B cell (primary cell): ENCODE measurements at regions not wholly inside any gene's neighbourhood (a gene's known extent, or its start where the extent isn't known, plus 50 kb on each side); places are given as distances from the start of the nearest gene placed in this dataset.

Experiments used
- ATAC-seq: fragments of 200-7000 bp; cut with Tn5 transposase; one replicate; pipeline ENCODE4 v1.10.0; 2021; ENCODE audit warnings: low read depth, mild to moderate bottlenecking, moderate number of reproducible peaks, moderate library complexity
- CTCF ChIA-PET: fragments of 350-600 bp; sonication (Branson Sonifier 250); formaldehyde crosslinking; loops from one replicate; lab custom pipeline; 2021; ENCODE audit warnings: antibody characterized with exemption, inconsistent platforms; lab: Charles Lee
- POLR2A ChIA-PET: fragments of 350-600 bp; sonication (Branson Sonifier 250); formaldehyde crosslinking; loops from one replicate; lab custom pipeline; 2021; ENCODE audit warnings: antibody characterized with exemption; lab: Charles Lee
- DNase-seq: peaks from one replicate; pipeline ENCODE4 v3.0.0; 2013
- H2AFZ ChIP-seq: 2 replicates; pipeline ENCODE4 v1.6.1; 2012; ENCODE audit warnings: mild to moderate bottlenecking, low read depth, low read length; ENCODE audit not compliant: insufficient read depth, poor library complexity, severe bottlenecking
- H3K27ac ChIP-seq, 2 donors: 1 replicate in 1 of 2; 2 replicates in 1 of 2; pipeline ENCODE4 v1.5.1; 2012 to 2013; ENCODE audit warnings: low read length in 2 of 2, mild to moderate bottlenecking in 2 of 2, moderate library complexity in 1 of 2
- H3K27me3 ChIP-seq, 4 experiments: fragments of 200-600 bp in 1 of 4; sonication (generic) in 1 of 4; replicated peaks in 1 of 4; 1 replicate in 2 of 4; 2 replicates in 2 of 4; pipeline versions ENCODE4 v1.6.1 to v1.7.0; 2013 to 2016; ENCODE audit warnings: low read length in 3 of 4, mild to moderate bottlenecking in 2 of 4, mixed read lengths in 1 of 4, moderate library complexity in 1 of 4; ENCODE audit not compliant: insufficient read depth in 4 of 4, control insufficient read depth in 3 of 4; ENCODE audit errors: control extremely low read depth in 1 of 4
- H3K36me3 ChIP-seq, 2 experiments: replicated peaks in 1 of 2; 1 replicate in 1 of 2; 2 replicates in 1 of 2; pipeline versions ENCODE4 v1.6.1 to v1.7.1; 2013; ENCODE audit warnings: low read length in 1 of 2; ENCODE audit not compliant: insufficient read depth in 2 of 2, control insufficient read depth in 1 of 2; ENCODE audit errors: control extremely low read depth in 1 of 2, extremely low read depth in 1 of 2
- H3K4me1 ChIP-seq, 2 donors: fragments of 200-600 bp in 1 of 2; sonication (generic) in 1 of 2; 1 replicate in 1 of 2; 2 replicates in 1 of 2; pipeline versions ENCODE4 v1.5.1 to v1.6.1; 2013 to 2017; ENCODE audit warnings: low read length in 2 of 2; ENCODE audit not compliant: control insufficient read depth in 2 of 2, insufficient read depth in 2 of 2
- H3K4me2 ChIP-seq: replicated peaks from 2 replicates; pipeline ENCODE3; 2012; ENCODE audit warnings: mild to moderate bottlenecking, low read depth, low read length; ENCODE audit not compliant: poor library complexity, severe bottlenecking
- H3K4me3 ChIP-seq, 5 experiments: fragments of 200-600 bp in 1 of 5; sonication (generic) in 1 of 5; 1 replicate in 3 of 5; 2 replicates in 2 of 5; pipeline versions ENCODE4 v1.5.1 to v1.7.0; 2011 to 2016; ENCODE audit warnings: low read length in 4 of 5, mild to moderate bottlenecking in 4 of 5, low read depth in 2 of 5, control low read depth in 1 of 5, moderate library complexity in 1 of 5; ENCODE audit not compliant: insufficient read depth in 1 of 5; ENCODE audit errors: control extremely low read depth in 1 of 5, extremely low read depth in 1 of 5
- H3K79me2 ChIP-seq: fragments of 200-600 bp; sonication (generic); one replicate; pipeline ENCODE4 v1.6.0; 2016; ENCODE audit warnings: low read length; ENCODE audit not compliant: control insufficient read depth, insufficient read depth
- H3K9ac ChIP-seq: fragments of 200-600 bp; sonication (generic); 2 replicates; pipeline ENCODE4 v1.6.1; 2017; ENCODE audit warnings: mild to moderate bottlenecking, low read length, moderate library complexity
- H3K9me3 ChIP-seq, 3 donors: one replicate each; pipeline versions ENCODE4 v1.6.1 to v1.7.1; 2013; ENCODE audit warnings: low read length in 2 of 3; ENCODE audit not compliant: control insufficient read depth in 2 of 3, insufficient read depth in 1 of 3; ENCODE audit errors: control extremely low read depth in 1 of 3
- H4K20me1 ChIP-seq: 2 replicates; pipeline ENCODE4 v1.6.0; 2012; ENCODE audit warnings: mild to moderate bottlenecking, low read length; ENCODE audit not compliant: insufficient read depth, control insufficient read depth, poor library complexity, severe bottlenecking
- H3K27ac Mint-ChIP-seq: one replicate; pipeline ENCODE4 v1.8.0; 2021; ENCODE audit warnings: mixed read lengths
- H3K27me3 Mint-ChIP-seq: one replicate; pipeline ENCODE4 v1.8.0; 2021; ENCODE audit warnings: mixed read lengths
- H3K4me1 Mint-ChIP-seq: one replicate; pipeline ENCODE4 v1.8.0; 2021; ENCODE audit warnings: mixed read lengths
- H3K4me3 Mint-ChIP-seq: one replicate; pipeline ENCODE4 v1.8.0; 2021; ENCODE audit warnings: mixed read lengths
- H3K9me3 Mint-ChIP-seq: one replicate; pipeline ENCODE4 v1.8.0; 2022; ENCODE audit warnings: mixed read lengths; ENCODE audit not compliant: insufficient read depth
- EZH2 ChIP-seq: IDR thresholded peaks from 2 replicates; pipeline ENCODE4 v1.6.1; 2012; ENCODE audit warnings: borderline replicate concordance, low read depth, mild to moderate bottlenecking, moderate library complexity, low read length; ENCODE audit not compliant: insufficient read depth, poor library complexity, severe bottlenecking
- WGBS: methylation state at CpG from one replicate; pipeline ENCODE4 v1.1.5; 2013; ENCODE audit warnings: missing lambda C conversion rate; ENCODE audit not compliant: insufficient coverage; 5-methylcytosine and 5-hydroxymethylcytosine counted together
- intact Hi-C: fragments of 100-400 bp; cut with micrococcal nuclease; formaldehyde crosslinking; loops from one replicate; pipeline ENCODE4 v1.10.0; 2022
- TF ChIP-seq, protein P1 (sequence below): fragments of 200-600 bp; IDR thresholded peaks from one replicate; pipeline ENCODE4 v1.8.0; 2022; ENCODE audit warnings: antibody characterized with exemption, mild to moderate bottlenecking

DNA sequence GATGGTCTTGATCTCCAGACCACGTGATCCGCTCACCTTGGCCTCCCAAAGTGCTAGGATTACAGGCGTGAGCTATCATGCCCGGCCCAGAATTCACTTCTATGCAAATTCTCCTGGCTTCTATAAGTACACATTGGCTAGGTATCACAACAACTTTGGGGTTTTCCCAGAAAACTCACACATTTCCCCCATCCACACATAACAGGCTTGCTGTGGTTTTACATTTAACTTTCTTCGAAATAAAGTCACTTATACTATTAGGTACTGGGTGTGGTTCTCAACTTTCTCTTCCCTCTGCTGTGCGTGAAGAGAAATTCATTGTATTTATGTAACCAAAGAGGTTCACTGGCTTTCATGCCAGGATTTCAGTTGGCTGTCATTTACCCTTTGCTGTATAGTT, 439.4 kb upstream of the CWC22 start:
- H3K4me2 ChIP-seq = no peak overlapping the region
- H3K9me3 ChIP-seq = no peaks in the 10 kb centered on the region
- H3K4me1 ChIP-seq = no peaks in the 10 kb centered on the region
- POLR2A ChIA-PET = no interaction called here
- no peak overlapping the region for H3K9ac ChIP-seq
- no peaks in the 10 kb centered on the region for H3K27me3 Mint-ChIP-seq
- intact Hi-C loops = no loop called here
- no peaks in the 10 kb centered on the region for H3K79me2 ChIP-seq
- CTCF ChIA-PET = no interaction called here
- H3K27ac ChIP-seq = no peak overlapping the region
- WGBS = 85% methylated on average over 4 of the region's 6 CpGs
- H3K9me3 Mint-ChIP-seq = no peaks in the 10 kb centered on the region
- H3K4me3 ChIP-seq = no peak overlapping the region
- H3K27ac Mint-ChIP-seq = no peak overlapping the region
- ATAC-seq (no peak), DNase-seq (no peak)
- no peak overlapping the region for H2AFZ ChIP-seq
- no peaks in the 10 kb centered on the region for H3K36me3 ChIP-seq
- no peak overlapping the region for H3K4me3 Mint-ChIP-seq
- H3K4me1 Mint-ChIP-seq = no peaks in the 10 kb centered on the region
- TF ChIP-seq EZH2 = no peak
- TF ChIP-seq, protein P1, sequence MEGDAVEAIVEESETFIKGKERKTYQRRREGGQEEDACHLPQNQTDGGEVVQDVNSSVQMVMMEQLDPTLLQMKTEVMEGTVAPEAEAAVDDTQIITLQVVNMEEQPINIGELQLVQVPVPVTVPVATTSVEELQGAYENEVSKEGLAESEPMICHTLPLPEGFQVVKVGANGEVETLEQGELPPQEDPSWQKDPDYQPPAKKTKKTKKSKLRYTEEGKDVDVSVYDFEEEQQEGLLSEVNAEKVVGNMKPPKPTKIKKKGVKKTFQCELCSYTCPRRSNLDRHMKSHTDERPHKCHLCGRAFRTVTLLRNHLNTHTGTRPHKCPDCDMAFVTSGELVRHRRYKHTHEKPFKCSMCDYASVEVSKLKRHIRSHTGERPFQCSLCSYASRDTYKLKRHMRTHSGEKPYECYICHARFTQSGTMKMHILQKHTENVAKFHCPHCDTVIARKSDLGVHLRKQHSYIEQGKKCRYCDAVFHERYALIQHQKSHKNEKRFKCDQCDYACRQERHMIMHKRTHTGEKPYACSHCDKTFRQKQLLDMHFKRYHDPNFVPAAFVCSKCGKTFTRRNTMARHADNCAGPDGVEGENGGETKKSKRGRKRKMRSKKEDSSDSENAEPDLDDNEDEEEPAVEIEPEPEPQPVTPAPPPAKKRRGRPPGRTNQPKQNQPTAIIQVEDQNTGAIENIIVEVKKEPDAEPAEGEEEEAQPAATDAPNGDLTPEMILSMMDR = no peak
- no peaks in the 10 kb centered on the region for H4K20me1 ChIP-seq
- H3K27me3 ChIP-seq = no peaks in the 10 kb centered on the region

GRCh38 chr2:180443888-180444287, 436.8 kb upstream of the CWC22 start:
- H3K9me3 Mint-ChIP-seq = no peaks in the 10 kb centered on the region
- DNase-seq (no peak), ATAC-seq (no peak)
- H3K27me3 Mint-ChIP-seq = no peaks in the 10 kb centered on the region
- POLR2A ChIA-PET = no interaction called here
- no peak overlapping the region for H3K27ac Mint-ChIP-seq
- Histone ChIP-seq H3K4me1 (no peaks in the 10 kb centered on the region), H4K20me1 (no peaks in the 10 kb centered on the region), H3K4me3 (no peak overlapping the region), H3K36me3 (no peaks in the 10 kb centered on the region), H3K27me3 (no peaks in the 10 kb centered on the region), H2AFZ (no peak overlapping the region), H3K9me3 (no peaks in the 10 kb centered on the region), H3K9ac (no peak overlapping the region), H3K79me2 (no peaks in the 10 kb centered on the region), H3K27ac (no peak overlapping the region), H3K4me2 (no peak overlapping the region)
- no peak for TF ChIP-seq EZH2
- TF ChIP-seq, protein P1 = no peak
- H3K4me1 Mint-ChIP-seq = no peaks in the 10 kb centered on the region
- CTCF ChIA-PET = no interaction called here
- WGBS = 0% methylated on average over 1 of the region's 1 CpG
- intact Hi-C loops = no loop called here
- H3K4me3 Mint-ChIP-seq = no peak overlapping the region
